DMS79 (cell line): ENCODE measurements at regions not wholly inside any gene's neighbourhood (a gene's known extent, or its start where the extent isn't known, plus 50 kb on each side); places are given as distances from the start of the nearest gene placed in this dataset.
"Not testable (repeated sequence)": the region's sequence is repeated elsewhere in the genome, so short reads cannot be mapped to it uniquely, and the experiment has no call there.

Source experiments
- DNase-seq: peaks from one replicate; lab custom pipeline; 2025; lab: John Stamatoyannopoulos, UW

DNA sequence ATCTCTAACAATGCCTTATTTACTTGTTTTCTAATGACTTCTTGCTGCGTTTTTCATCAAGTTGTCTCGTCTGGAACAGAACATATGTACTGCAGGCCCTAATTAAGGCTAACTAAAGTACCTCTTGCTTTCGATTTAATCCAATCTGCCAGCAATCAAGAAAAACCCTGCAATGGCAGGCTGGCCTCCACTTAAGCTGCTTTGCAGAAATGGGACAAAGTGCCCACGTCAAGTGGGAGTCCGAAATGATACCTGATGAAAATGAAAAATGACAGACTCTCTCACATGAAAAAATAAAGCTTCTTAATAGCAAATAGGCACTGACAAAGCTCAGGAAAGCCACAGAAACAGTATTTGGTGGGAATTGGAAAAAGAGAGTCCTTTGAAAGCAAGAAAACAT, 1454.7 kb downstream of the FAM181B start:
- no peak for DNase-seq

GRCh38 chr11:81270686-81271085, 1463.0 kb downstream of the FAM181B start:
- DNase-seq, result no peak

GRCh38 chr11:81267246-81267645, 1466.4 kb downstream of the FAM181B start:
- DNase-seq, result no peak

GRCh38 chr11:81259471-81259870, 1474.2 kb downstream of the FAM181B start:
- DNase-seq, result no peak

- no peak for DNase-seq
Observed at GRCh38 chr11:81255895-81256294, 1477.8 kb downstream of the FAM181B start.

DNA sequence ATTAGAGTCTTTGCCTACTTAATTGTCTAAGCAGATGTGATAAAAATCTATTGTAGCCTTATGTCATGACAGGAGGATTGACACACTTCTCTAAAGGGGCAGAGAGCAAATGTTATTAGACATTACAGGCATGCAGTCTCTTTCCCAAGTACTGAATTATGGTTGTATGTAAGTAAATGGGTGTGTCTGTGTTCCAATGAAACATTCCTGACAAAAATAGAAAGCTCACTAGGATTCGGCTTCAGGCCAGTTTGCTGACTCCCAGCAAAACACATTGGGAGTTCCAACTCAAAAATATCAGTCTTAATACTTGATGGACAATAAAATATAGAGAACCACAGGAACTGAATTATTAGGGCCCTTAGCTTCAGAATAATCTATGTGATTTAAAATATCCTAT, 1480.4 kb downstream of the FAM181B start:
- no peak for DNase-seq

DNA sequence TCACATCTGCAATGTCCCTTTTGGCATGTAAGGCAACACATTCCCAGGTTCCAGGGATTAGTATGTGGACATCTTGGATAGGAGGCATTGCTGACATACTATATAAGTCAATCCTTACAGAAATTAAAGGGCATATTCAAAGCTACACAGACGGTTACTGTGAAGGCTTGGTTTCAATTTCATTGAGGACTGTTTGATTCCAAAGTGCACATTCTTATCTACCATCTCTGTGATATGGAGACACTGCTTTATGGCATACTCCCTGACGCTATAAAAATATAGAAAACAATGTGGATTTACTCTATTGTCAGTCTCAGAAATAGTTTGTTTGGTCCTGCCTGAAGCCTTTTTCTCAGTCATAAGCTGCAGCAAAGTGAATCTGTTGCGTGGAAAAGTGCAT, 1486.7 kb downstream of the FAM181B start:
- DNase-seq, result no peak

GRCh38 chr11:81245791-81246190, 1487.9 kb downstream of the FAM181B start:
- DNase-seq, result no peak

- no peak for DNase-seq
Observed at GRCh38 chr11:81241672-81242275, 1491.9 kb downstream of the FAM181B start.

DNA sequence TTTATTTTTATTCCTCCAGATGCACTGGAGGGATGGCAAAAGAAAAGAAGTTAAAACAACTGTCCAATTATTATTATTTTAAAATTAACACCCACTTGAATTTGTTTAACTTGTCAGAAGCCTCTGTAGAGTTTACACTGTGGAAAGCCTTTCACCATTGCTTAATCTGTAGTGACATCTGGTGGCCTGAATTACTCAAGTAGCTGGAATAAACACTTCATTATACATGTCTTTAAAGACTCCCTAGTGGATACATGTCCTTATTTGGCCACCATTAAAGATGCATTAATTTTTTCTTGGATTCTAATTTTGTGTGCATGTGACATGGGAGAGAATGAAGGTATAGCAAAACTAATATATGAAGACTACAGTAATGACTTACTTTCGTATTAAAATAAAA, 1496.5 kb downstream of the FAM181B start:
- DNase-seq, result no peak

- not testable (repeated sequence) for DNase-seq
Observed at GRCh38 chr11:81227409-81227808, 1506.3 kb downstream of the FAM181B start.

GRCh38 chr11:81224396-81224795, 1509.3 kb downstream of the FAM181B start:
- no peak for DNase-seq

DNA sequence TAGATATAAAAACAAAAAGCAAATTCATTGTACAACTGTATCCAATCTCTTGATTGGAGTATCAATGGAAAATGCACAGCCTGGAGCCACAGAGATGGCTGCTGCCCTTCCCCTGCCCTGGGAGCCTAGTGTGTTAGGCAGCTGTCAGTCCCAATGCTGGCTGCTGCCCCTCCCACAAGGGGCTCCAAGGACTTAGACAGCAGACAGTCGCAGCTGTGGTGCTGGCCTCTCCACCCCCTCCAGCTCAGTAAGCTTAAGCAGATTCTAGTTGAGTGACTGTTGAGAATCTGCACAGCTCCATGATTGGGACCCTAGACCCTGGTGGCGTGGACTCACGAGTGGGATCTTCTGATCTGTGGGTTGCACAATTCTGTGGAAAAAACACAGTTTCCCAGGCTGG, 1511.2 kb downstream of the FAM181B start:
- no peak for DNase-seq

DNA sequence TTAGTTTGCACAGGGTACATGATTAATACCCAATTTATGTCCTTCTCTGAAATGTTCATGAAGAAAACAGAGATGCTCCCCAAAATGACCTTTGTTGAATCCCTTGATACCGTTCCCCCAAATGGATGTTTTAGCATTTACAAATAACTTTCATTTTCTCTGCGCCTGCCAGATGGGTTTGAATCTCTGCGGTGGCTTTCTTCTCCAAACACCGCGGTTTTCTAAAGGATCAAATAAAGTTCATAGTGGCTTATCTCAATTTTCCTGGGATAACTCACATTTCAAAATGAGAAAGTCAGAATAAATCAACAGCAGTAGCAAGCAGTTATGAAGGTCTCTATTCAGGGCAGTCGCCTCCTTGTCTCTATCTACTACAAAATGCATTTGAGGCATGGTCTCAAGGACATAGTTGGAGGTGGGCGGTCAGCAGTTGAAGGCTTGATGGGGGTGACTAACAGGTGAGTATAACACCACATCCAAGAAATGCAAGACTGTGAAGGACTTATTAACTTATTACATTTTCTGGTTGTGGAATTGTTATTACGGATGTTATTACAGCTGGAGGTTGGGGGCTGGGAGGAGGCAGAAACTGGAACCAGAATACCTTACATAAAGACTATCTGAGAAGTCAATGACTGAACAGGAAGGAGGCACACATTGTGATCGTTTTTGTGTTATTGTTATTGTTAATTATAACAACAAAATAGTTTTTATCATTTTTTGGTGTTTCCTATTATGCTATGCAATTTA, 1513.3 kb downstream of the FAM181B start:
- DNase-seq, result no peak

GRCh38 chr11:81219661-81220060, 1514.0 kb downstream of the FAM181B start:
- no peak for DNase-seq

GRCh38 chr11:81218440-81218839, 1515.2 kb downstream of the FAM181B start:
- no peak for DNase-seq

GRCh38 chr11:81211050-81211449, 1522.6 kb downstream of the FAM181B start:
- DNase-seq, result no peak

DNA sequence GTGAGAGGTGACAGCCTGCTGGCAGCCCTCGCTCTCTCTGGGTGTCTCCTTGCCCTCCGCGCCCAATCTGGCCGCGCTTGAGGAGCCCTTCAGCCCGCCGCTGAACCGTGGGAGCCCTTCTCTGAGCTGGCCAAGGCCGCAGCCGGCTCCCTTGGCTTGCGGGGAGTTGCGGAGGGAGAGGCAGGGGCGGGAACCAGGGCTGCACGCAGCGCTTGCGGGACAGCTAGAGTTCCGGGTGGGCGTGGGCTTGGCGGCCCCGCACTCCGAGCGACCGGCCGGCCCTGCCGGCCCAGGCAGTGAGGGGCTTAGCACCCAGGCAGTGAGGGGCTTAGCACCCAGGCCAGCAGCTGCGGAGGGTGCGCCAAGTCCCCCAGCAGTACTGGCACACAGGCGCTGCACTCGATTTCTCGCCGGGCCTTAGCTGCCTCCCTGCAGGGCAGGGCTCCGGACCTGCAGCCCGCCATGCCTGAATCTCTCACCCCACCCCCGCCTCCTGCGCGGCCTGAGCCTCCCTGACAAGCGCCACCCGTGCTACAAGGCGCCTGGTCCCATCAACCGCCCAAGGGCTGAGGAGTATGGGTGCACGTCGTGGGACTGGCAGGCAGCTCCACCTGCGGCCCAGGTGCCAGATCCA, 1526.1 kb downstream of the FAM181B start:
- DNase-seq, result no peak

DNA sequence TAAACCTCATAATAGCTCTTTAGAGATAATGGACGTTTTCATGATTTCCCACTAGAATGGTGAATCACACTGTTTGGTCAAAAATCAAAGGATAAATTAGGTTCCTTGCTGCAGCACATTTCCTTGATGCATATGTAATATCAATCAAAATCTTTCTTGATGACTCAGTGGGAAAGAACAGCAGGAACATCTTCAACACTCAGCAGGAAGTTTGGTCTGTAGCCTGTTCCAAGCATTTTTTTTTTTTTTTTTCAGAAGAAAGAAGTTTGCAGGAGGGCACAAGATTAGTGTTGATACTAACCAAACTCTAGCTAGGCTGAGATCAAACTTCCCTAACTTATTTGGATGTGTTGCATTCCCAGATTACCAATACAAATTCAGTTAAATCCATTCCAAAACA, 1529.8 kb downstream of the FAM181B start:
- DNase-seq, result no peak

DNA sequence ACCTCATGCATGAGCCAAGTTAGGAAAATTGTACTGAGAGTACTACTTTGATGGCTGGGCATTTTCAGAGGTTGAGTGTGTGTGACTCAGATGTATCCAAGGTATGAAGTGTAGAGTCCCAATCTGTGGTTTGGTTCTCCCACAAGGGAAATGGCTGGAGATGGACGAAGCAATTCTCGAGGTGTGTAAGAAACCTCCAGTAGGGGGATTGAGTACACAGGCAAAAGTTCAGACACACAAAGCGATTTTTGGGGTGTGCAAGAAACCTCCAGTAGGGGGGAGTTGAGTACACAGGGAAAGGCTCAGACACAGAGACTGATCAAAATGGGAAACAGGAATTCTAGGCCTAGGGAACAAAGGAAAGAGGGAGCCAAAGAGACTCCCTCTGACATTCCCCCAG, 1536.3 kb downstream of the FAM181B start:
- DNase-seq, result no peak

DNA sequence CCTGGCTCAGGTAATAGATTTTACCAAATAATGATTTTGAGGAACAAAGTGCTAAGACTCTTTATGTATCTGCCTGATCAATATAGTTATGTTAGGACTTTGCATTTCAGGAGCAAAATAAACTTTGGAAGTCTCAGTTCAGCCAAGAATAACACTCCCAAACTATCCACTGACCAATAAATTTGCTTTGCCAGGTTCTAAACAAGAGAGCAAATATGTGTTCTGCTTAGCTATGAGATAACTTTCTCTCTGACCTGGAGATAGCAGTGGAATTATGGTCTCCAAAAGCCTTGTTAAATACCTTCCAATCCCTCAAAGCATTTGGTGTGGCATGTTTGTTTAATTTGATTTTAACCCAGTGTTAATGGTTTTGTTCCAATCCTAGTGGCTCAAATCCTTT, 1541.1 kb downstream of the FAM181B start:
- DNase-seq, result no peak

GRCh38 chr11:81190546-81190945, 1543.1 kb downstream of the FAM181B start:
- DNase-seq, result no peak

GRCh38 chr11:81187033-81187432, 1546.6 kb downstream of the FAM181B start:
- not testable (repeated sequence) for DNase-seq
